HS-5 (cell line): ENCODE measurements at regions not wholly inside any gene's neighbourhood (a gene's known extent, or its start where the extent isn't known, plus 50 kb on each side); places are given as distances from the start of the nearest gene placed in this dataset.

ENCODE experiments used
- DNase-seq: peaks from one replicate; pipeline ENCODE4 v3.0.0-alpha.2; 2012; ENCODE audit warnings: low read depth

DNA sequence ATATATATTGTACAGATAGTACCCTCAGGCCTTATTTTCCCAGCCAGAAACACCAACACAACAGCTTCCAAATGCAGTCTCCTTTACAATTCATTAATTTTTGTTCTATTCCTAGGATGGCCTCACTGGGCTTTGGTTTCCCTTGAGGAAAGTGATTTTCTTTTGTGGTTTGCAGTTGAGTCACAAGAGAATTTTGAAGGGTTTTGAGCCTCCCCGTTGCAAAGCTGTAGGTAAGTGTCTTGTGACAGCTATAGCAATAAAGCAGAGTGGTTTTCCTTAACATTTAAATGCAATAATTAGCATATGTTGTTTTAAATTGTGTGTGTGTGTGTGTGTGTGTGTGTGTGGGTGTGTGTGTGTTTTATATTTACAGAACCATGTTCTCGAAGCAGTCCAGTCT is 54.1 kb upstream of the WDR17 start:
- DNase-seq: no peak

DNA sequence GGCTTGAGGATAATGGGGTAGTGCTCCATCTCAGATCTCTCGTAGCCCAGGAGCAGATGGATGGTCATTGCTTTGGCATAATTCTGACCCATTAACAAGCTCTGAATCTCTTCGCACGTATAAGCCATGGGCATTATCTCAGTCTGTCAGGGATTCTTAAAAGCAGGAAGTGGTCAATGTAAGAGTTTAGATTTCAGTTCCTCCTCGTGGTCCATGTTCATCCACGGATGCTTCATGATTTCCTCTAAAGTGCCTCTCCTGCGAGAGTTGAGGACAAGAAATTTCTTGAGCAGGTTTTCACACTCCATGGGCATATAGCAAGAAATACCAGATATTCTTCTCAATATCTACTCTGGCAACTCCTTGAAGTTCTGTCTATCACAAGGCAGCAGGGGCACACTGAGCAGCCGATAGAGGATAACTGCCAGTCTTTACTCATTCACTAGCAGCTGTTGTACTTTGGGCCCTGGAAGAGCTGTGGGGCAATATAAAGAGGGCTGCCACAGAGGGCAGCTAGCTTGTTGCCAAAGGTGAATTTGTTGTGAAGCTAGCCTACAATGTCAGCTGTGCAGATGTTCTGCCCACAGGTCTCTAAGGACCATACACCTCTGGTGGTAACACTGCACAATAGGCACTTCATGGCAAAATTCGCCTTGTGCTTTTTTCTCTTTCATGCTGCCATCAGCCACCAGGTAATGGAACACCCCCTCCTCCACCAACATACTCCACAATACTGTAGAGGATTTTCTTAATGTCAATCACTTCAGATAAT is 52.0 kb upstream of the WDR17 start:
- no peak for DNase-seq

DNA sequence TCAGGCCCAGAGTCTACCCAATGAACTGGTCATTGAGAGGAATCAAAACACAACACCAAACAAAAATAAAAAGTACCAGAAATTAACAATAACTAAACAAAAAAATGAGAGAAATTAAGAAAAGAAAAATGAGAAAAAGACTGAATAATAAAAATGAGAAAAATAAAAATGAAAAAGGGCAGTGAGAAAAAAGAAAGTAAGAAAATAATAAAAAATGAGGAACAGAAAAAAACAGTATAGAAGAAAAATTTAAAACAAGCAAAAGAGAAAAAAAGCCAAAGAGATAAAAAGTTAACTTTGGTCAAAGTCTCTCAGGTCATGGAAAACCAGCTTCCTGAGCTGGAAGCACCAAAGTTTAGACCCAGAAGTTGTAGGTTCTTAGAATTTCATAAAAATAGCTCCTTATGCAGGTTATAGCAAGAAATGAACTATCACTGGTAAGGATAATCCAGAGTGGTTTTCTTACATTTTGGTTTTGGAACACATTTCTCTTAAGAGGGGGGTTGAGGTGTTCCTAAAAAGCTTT is 51.0 kb upstream of the WDR17 start:
- no peak for DNase-seq
